GM18502 (cell line): ENCODE measurements at regions not wholly inside any gene's neighbourhood (a gene's known extent, or its start where the extent isn't known, plus 50 kb on each side); places are given as distances from the start of the nearest gene placed in this dataset.
"Not testable (repeated sequence)": the region's sequence is repeated elsewhere in the genome, so short reads cannot be mapped to it uniquely, and the experiment has no call there.

Source experiments
- ATAC-seq: cut with Tn5 transposase; IDR thresholded peaks from one replicate; pipeline ENCODE4 v1.9.1; 2021; ENCODE audit warnings: mild to moderate bottlenecking; ENCODE audit not compliant: unreplicated experiment, poor library complexity

DNA sequence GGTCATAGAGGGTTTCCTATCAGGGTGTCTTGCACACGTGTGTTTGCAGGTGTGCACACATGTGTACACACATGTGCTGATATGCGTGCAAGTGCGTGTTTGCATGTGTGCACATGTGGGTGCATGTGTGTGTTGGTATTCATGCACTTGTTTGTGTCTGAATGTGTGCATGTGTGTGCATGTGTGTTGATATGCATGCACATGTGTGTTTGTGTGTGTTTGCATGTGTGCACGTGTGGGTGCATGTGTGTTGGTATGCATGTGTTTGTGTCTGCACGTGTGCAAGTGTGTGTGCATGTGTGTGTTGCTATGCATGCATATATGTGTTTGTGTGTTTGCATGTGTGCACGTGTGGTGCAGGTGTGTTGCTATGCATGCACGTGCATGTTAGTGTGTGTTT lies 150.5 kb downstream of the SOX1 start:
- ATAC-seq = no peak

DNA sequence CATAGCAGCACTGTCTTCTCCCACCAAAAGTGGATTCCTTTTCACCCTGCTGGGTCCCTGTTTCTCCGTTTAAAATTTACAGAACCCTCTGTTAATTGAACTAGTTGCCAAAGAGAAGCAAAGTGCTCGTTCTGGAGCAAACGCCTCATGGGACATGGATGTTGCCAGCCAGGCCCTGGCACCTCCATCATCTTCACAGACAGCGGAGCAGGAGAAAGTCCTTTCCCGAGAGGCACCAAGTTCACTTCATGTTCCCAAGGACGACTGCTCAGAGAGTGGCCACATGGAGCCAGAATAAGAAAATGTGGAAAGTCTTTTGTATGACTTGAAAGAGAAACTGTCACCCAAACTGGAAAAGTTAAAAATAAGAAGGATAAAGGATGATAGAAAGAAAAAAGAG lies 151.5 kb downstream of the SOX1 start:
- ATAC-seq = no peak

DNA sequence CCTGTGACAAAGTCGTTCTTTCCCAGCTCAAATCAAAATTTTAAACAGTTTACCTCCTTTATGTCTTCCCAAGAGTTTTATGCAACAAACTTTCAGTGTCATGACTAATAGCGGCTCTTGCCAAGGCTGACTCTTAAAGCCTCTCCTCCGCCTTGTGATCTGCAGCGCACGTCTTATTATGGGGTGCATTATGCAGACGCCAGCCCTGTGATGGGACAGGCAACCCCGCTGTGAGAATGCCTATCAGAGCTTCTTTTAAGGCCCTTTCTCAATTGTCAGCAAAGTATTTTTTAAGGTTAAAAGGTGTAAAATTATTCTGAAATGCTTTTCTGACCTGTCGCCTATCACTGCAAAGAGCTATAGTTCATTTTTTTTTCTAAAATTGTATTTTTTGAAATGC lies 152.8 kb downstream of the SOX1 start:
- no peak for ATAC-seq

DNA sequence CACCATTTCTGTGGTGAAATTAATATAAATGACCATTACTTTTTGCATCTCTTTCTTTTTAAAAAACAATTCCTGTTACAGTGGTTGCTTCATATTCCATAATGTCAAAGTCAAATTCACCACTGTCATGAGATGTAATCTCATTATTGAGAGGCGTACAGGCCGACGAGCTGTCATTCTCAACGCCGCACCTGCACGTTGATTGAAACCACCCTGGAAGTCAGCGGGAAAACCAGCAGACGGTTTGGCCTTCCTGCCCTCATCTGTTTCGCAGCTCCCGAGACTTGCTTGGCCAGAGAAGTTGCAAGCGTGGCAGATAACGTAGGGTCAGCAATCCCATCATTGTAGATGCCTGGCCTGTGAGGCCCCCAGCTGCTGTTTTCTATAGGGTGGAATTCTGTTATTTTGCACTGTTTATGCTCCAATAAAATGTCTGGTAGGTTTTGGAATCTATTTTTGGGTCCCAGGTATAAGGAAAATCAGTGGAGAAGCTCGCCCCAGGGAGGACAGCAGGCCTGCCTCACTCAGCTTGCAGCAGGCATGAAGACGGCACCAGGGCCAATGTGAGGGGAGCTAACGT lies 153.4 kb downstream of the SOX1 start:
- ATAC-seq = no peak

DNA sequence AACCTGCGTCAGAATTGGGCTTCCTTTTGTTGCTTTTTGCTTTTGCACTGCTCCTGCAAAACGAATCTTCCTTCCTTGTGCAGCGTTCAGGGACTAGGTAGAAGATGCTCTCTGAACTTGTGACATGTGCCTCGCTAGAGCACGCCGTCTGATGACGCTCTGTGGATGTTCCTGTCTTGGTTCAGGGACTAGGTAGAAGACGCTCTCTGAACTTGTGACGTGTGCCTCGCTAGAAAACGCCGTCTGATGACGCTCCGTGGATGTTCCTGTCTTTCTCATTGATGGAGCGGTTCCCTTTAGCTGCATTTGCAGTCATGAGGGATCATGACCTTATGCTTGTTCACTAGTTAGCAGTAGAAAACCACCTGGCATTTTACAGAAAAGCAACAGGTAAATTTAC lies 154.0 kb downstream of the SOX1 start:
- no peak for ATAC-seq

DNA sequence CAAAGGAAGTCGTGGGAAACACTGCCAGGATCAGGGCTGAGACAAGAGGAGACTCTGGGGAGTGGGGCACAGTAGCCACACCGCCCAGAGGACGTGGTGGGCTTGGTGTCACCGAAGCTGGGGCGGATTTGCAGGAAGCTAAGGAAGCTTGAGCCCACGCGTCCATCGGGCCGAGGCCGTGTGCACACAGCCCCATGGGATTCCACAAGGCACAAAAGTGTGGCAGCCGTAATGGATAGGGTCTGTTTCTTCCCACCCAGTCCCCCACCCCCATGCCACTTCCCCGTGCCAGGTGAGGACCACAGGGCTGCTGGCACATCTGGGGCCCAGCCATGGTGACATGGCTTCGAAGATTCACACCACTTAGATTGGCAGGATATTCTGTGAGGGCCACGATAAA lies 153.2 kb upstream of the SPACA7 start:
- ATAC-seq = no peak

DNA sequence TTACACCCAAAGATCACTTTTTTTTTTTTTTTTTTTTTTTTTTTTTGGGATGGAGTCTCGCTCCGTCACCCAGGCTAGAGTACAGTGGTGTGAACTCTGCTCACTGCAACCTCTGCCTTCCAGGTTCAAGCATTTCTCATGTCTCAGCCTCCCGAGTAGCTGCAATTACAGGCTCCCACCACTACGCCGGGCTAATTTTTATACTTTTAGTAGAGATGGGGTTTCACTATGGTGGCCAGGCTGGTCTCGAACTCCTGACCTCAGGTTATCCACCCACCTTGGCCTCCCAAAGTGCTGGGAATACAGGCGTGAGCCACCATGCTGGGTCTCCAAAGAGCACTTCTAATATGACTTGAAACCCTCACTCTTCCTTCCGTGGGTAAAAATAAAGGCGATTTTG lies 152.2 kb upstream of the SPACA7 start:
- ATAC-seq = not testable (repeated sequence)

DNA sequence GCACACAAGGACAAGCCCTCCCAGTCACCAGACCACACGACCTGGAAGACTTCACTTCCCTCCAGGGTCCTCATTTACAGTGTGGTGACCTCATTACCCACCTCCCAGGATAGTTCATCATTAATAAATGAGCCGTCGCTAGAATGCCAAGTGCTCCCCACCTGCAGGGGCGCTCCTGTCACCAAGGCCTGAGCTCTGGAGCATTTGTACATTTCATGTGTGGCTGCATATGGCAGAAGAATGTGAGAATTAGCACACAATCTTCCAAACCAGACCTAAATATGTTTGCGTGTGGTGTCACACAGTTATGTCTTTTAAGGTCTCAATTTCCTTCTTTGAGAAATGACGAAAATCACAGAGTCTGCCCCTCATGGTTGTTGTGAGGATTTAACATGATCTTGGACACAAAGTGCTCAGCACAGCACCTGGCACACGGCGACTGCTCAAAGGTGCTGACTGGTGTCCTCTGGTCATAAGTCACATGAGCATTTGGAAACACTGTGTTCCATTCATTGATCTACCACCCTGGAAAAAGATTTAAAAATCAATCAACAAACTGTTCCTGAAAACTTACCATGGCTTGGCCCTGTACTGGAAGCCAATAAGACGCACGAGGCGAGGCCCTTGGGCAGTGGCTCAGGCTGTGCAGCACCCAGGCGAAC lies 150.6 kb upstream of the SPACA7 start:
- no peak for ATAC-seq

DNA sequence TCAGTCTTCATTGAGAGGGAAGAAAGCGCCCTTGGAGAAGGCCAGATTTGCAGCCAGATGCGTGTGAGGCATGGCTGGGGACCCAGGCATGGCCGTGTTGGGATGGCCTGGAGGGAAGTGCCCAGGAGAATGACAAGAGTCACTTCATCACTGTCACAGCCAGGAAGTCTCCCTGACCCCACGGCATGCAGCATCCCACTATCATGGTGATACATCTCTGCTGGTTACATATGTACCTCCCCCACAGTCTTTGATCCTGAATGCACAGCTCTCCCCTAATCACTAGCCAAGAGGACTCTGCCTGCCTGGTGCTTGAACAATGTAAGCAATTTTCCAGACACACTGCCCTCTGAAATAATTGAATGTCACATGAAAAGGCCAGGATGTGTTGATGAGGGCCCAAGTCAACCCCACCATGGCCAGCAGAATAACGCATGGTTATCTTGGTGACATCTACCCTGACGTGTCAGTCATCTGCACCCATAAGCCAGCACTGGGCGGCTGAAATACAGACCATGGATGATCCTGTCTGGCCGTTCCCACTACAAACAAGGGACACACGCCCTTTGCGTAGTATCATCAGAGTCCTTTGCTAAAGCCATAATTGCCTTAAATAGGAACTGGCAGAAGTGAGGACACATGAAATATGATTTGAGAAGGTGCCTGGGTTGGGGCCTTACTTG lies 149.7 kb upstream of the SPACA7 start:
- ATAC-seq = no peak

DNA sequence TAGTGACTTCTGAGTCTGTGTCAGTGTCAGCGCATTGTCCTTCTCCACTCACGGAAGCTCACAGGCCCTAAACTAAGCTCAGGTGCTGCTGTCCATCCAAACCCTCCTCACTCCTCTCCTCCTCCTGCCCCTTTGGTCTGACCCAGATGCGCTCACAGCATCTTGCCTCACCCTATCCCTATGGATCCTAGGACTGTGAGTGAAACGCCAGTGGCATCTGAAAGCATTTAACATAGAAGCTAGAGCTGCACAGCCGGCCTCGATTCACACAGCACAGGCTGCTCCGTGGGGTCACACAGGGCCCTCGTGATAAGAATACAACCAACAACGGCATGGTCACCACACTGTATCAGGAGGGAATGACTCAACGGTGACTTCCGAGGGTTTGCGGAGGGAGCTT lies 149.1 kb upstream of the SPACA7 start:
- no peak for ATAC-seq

DNA sequence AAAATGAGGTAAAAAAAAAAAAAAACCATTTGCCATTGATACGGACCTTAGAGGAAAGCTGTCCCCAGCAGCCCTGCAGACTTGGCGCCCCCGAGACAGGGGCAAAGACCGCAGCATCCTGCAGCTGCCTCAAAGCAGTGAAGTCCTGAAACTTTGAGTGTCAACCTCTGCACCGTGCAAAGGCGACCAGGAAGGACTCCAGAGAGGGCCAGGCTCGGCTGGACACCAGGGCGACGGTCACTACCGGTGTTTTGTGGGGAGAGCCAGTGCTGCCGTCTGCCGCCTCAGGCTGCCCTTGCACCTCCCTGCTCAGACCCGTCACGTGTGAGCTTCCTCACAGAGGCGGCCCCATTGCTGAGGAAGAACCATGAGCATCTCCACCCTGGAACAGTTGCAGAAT lies 146.7 kb upstream of the SPACA7 start:
- ATAC-seq = no peak

DNA sequence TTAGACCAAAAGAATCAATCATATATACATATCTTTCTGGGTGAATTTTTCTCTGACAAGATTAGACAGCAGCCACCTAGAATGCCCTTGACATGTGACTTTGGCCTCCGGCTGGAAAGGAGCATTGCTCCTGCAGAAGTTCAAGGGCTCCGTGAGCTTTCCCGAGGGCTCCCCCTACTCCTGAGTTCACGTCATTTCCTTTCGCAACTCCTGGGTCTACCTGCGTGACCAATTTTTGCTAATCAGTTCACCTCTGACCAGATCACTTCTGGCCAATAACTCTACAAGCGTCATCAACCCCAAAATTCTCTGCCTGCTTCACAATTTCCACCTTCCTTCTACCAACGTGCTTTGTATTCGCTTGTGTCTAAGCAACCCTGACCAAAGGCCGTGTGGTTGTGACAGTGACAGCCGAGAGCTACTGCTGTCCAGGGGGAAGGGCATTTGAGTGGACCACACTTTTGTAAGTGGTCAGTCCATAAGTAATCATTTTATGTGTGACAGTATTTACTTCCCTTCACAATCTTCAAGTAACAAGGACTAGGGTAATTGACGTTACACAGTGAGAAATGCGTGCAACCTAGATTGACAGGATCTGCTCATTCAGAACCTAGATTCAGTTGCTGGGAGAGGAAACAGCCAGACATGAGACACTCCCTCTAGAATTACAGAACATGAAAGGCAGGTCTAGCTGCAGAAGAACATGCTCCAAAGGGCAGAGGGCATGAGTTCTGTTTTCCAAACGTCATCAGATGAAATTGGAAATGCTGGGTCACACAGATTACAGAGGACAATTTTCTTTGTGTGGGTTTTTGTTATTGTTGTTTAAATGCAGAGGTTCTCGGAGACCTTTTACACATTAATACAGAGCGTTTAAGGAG lies 145.9 kb upstream of the SPACA7 start:
- ATAC-seq = no peak

DNA sequence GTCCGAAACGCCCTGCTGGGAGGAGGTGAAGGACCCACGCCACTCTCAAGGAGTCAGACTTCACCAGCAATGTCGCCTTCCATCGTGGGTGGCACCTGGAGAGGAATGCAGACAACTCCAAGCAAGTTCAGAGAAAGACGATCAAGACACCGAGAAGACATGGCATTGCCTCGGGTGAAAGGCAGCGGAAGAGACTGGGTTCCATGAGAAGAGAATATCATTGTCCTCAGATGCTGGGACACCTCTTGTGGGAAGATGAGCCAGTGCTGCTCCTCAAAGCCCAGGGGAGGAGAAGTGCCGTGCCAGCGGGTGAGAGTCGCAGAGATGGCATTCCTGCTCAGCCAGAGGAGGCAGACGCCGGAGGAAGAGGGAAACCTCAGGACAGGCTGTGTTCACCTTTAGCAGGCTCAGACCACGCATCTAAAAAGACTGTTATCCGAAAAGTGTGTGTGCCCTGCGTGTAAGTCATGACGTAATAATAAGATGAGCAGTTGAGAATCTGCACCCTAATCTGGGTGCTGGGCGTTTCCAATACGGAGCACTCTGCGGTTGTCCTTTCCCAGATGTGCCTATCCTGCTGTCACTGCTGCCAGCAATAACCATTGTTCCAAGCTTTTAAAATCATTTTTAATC lies 144.6 kb upstream of the SPACA7 start:
- no peak for ATAC-seq

DNA sequence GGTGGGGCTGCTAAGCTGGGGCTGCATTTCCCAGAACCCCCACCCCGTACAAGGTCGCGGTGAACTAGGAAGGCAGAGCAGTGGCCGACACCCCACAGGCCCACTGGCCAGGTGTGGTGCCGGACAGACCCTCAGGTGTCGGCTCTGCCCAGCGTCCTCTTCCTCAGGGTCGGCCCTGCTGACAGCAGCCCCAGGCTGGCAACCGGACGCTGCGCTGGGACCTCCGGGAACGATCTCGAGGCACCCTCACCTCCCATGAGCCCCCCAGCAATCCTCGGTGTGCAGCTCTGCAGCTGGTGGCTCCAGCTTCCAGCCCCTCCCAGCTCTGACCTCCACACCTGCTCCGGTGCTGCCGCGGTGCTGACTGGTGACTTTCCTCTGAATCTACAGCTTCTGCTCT lies 142.9 kb upstream of the SPACA7 start:
- ATAC-seq = no peak

DNA sequence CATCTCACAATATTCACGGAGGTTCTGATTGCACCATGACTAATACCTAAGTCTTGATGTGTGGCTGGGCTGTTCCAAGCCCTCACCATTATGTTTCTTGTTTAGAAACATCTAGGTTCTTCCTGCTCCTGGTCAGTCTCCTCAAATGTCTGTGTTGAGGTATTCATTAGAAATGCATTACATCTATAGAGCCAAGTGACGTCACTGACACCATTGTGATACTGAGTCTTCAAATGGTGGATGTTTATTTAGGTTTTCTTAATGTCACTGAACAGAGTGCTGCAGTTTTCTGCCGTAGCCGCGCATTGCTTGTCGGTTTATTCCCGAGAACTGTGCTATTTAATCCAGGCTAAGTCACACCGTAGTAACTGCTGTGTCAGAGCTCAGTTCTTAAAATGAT lies 142.4 kb upstream of the SPACA7 start:
- no peak for ATAC-seq

DNA sequence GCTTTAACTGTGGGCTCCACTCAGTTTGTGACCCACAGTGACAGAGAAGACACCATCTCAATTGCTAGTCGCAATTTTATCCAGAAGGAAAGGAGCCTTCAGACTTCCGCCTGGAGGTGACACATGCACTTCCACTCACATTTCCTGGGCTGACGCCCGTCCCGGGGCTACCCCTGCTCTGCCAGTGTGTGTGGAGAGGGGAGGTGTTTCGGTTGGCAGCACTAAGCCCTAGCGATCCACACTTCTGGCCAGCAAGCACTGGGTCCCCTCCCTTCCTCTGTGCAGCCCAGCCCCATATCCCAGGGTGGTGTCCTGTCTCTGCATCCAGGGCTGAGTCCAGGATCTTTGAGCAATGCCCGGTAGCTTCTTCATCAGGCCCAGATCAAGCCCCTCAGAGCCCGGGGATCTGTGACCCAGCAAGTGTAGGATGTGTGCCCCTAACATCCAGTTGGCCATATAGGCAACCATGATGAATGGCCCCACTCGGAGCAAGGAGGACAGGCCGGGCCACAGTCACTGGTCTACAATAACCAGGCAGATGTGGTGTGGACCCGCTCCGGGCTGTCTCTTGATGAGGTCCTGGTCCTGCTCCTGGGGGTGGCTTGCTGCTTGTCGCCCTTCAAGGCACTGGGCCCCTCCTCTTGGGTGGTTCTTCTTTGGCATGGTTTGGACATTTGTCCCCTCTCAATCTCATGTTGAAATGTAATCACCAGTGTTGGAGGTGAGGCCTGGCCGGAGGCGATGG lies 141.9 kb upstream of the SPACA7 start:
- no peak for ATAC-seq

DNA sequence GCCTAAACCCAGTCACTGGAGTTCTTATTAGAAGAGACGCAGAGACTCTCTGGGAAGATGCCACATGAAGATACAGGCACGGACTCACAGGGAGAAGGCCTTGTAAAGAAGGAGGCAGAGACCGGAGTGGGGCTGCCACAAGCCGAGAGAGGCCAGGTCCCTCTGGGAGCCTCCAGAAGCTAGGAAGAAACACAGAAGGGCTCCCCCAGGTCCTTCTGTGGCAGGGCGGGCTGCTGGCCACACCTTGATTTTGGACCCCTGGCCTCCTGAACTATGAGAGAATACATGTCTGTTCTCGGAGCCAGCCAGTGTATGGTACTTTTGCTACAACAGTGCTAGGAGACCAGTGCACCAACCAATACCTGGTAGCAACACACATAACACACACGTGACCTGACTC lies 140.1 kb upstream of the SPACA7 start:
- ATAC-seq = no peak

DNA sequence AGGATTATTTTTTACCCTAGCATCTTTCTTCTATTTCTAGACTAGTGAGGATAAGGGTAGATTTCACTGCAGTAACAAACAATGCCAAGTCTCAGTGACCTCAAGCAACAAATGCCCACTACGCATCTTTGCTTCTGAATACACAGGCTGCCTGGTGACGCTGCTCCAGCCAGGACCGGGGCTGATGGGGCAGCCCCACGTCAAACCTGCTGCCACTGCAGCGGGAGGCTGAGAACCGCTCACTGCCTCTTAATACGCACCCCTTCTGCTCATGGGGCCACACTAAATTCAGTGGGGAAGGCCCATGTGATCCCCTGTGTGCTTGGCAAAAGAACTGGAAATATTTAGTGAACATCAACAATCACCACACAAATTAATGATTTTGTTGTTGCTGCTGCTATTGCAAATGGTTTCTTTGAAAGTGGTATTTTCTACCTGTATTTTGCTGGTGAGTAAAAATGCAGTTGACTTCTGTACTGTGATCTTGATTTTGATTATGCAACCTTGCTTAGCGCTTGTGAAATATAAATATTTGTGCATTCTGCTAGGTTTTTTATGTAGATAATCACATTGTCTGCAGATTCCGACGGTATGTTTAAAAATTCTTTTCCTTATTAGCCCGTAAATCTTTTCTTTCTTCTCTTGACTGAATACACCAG lies 139.5 kb upstream of the SPACA7 start:
- ATAC-seq = no peak

DNA sequence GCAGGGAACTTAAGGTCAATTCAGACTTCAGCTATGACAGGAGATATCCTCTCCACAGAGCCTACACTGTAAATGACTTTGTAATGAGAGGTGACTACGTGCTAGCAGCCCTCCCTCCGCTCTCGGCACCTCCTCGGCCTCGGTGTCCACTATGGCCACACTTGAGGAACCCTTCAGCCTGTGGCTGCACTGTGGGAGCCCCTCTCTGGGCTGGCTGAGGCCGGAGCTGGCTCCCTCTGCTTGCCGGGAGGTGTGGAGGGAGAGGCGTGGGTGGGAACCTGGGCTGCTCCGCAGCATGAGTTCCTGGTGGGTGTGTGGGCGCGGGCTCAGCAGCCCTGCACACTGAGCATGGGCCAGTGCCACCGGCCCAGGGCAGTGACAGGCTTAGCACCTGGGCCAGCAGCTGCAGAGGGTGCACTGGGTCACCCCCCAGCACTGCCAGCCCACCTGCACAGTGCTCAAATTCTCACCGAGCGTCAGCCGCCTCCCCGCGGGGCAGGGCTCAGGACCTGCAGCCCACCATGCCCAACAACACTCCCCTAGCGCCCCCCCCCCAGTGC lies 137.6 kb upstream of the SPACA7 start:
- ATAC-seq = no peak
